ENCODE measurements at regions not wholly inside any gene's neighbourhood (a gene's known extent, or its start where the extent isn't known, plus 50 kb on each side); places are given as distances from the start of the nearest gene placed in this dataset.

DNA sequence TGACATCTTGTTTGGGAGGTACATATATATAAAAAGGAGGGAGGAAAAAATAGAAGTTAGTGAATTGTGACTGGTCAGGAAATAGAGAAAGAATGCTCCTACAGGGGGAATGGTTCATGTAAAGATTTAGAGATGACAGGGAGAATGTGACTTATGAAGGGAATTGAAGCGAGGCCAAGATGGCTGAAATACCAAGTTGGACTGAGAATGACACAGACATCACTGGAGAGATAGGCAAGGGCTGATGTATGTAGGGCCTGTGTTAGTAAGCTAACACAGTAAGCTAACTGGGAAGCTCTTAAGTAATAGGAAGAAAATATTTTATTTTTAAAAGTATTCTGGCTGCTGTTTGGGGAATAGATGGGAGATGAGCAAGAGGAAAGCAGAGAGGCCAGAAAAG, 286.3 kb downstream of the NNT start:
- TF ChIP-seq, protein P1, sequence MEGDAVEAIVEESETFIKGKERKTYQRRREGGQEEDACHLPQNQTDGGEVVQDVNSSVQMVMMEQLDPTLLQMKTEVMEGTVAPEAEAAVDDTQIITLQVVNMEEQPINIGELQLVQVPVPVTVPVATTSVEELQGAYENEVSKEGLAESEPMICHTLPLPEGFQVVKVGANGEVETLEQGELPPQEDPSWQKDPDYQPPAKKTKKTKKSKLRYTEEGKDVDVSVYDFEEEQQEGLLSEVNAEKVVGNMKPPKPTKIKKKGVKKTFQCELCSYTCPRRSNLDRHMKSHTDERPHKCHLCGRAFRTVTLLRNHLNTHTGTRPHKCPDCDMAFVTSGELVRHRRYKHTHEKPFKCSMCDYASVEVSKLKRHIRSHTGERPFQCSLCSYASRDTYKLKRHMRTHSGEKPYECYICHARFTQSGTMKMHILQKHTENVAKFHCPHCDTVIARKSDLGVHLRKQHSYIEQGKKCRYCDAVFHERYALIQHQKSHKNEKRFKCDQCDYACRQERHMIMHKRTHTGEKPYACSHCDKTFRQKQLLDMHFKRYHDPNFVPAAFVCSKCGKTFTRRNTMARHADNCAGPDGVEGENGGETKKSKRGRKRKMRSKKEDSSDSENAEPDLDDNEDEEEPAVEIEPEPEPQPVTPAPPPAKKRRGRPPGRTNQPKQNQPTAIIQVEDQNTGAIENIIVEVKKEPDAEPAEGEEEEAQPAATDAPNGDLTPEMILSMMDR (IDR thresholded peaks at IDR 0.05 in 4 of 5, conservative IDR thresholded peaks at IDR 0.05 in 1 of 5), result no peak
- no peak for TF ChIP-seq POLR2A (IDR thresholded peaks at IDR 0.05)

All from gastrocnemius medialis (tissue), 4 donors.